SK-N-SH (cell line): ENCODE measurements at regions not wholly inside any gene's neighbourhood (a gene's known extent, or its start where the extent isn't known, plus 50 kb on each side); places are given as distances from the start of the nearest gene placed in this dataset.

Experiments
- CTCF ChIA-PET: fragments of 300-600, 350-600 bp; formaldehyde crosslinking; extraction: SDS; loops from one replicate; lab custom pipeline; 2021; lab: Yijun Ruan, JAX
- POLR2A ChIA-PET: fragments of 350-600 bp; sonication (Branson Sonifier 250); formaldehyde crosslinking; extraction: SDS; loops from one replicate; lab custom pipeline; 2020; ENCODE audit warnings: antibody characterized with exemption, inconsistent platforms; lab: Yijun Ruan, JAX
- DNase-seq: peaks from one replicate; pipeline ENCODE4 v3.0.0; 2012
- H2AFZ ChIP-seq: fragments of 200-600 bp; sonication (generic); 2 replicates; pipeline ENCODE4 v1.8.1; 2016; ENCODE audit warnings: antibody characterized with exemption, mild to moderate bottlenecking, low read depth
- H3F3A ChIP-seq: fragments of 200-600 bp; sonication (generic); replicated peaks from 2 replicates; pipeline ENCODE3; 2016; ENCODE audit warnings: antibody characterized with exemption, mild to moderate bottlenecking; ENCODE audit not compliant: insufficient read depth
- H3K27ac ChIP-seq, 2 experiments: fragments of 200-500 bp in 1 of 2; fragments of 200-600 bp in 1 of 2; sonication (Bioruptor generic) in 1 of 2; sonication (generic), shearing (Covaris generic) in 1 of 2; 2 replicates each; pipeline versions ENCODE4 v1.5.1 to v1.6.1; 2014 to 2016; ENCODE audit warnings: low read depth in 2 of 2, inconsistent platforms in 1 of 2, low read length in 1 of 2, mild to moderate bottlenecking in 1 of 2, mixed read lengths in 1 of 2
- H3K27me3 ChIP-seq: fragments of 200-600 bp; sonication (generic), shearing (Covaris generic); 2 replicates; pipeline ENCODE4 v1.6.1; 2016; ENCODE audit warnings: mixed run types; ENCODE audit not compliant: insufficient read depth
- H3K36me3 ChIP-seq, 2 experiments: fragments of 200-500 bp in 1 of 2; fragments of 200-600 bp in 1 of 2; sonication (Bioruptor generic) in 1 of 2; sonication (generic) in 1 of 2; replicated peaks in 1 of 2; 2 replicates each; pipeline versions ENCODE3 to v1.5.1; 2014 to 2016; ENCODE audit warnings: low read length in 1 of 2, mild to moderate bottlenecking in 1 of 2; ENCODE audit not compliant: insufficient read depth in 2 of 2, control insufficient read depth in 1 of 2
- H3K4me1 ChIP-seq, 2 experiments: fragments of 200-500 bp in 1 of 2; fragments of 200-600 bp in 1 of 2; sonication (Bioruptor generic) in 1 of 2; sonication (generic), shearing (Covaris generic) in 1 of 2; 2 replicates each; pipeline versions ENCODE4 v1.5.1 to v1.6.1; 2014 to 2016; ENCODE audit warnings: low read depth in 1 of 2, low read length in 1 of 2, mixed run types in 1 of 2; ENCODE audit not compliant: insufficient read depth in 2 of 2, control insufficient read depth in 1 of 2
- H3K4me2 ChIP-seq: fragments of 200-600 bp; sonication (generic), shearing (Covaris generic); 2 replicates; pipeline ENCODE4 v1.6.1; 2017; ENCODE audit warnings: mixed run types
- H3K4me3 ChIP-seq, 2 experiments: fragments of 200-500 bp in 1 of 2; fragments of 200-600 bp in 1 of 2; sonication (Bioruptor generic) in 1 of 2; sonication (generic), shearing (Covaris generic) in 1 of 2; 2 replicates each; pipeline versions ENCODE4 v1.5.1 to v1.8.1; 2014 to 2016; ENCODE audit warnings: low read depth in 2 of 2, inconsistent platforms in 1 of 2, low read length in 1 of 2, mild to moderate bottlenecking in 1 of 2, mixed read lengths in 1 of 2, moderate library complexity in 1 of 2
- H3K79me2 ChIP-seq: fragments of 200-600 bp; sonication (generic); 2 replicates; pipeline ENCODE4 v1.8.1; 2017; ENCODE audit warnings: mild to moderate bottlenecking; ENCODE audit not compliant: insufficient read depth
- H3K9ac ChIP-seq: fragments of 200-600 bp; sonication (generic); 2 replicates; pipeline ENCODE4 v1.6.1; 2017; ENCODE audit warnings: mixed run types
- H3K9me2 ChIP-seq: fragments of 200-600 bp; sonication (generic); 2 replicates; pipeline ENCODE4 v1.6.1; 2017; ENCODE audit warnings: mixed run types
- H3K9me3 ChIP-seq: fragments of 200-600 bp; sonication (generic); 2 replicates; pipeline ENCODE4 v1.6.1; 2017; ENCODE audit warnings: mixed run types, mild to moderate bottlenecking, moderate library complexity
- H4K20me1 ChIP-seq: fragments of 200-600 bp; sonication (generic); 2 replicates; pipeline ENCODE4 v1.6.1; 2017; ENCODE audit warnings: mild to moderate bottlenecking, mixed run types; ENCODE audit not compliant: insufficient read depth
- CTCF ChIP-seq: fragments of 200-600 bp; sonication (generic); IDR thresholded peaks from 2 replicates; pipeline ENCODE4 v1.6.1; 2017; ENCODE audit warnings: antibody characterized with exemption, mild to moderate bottlenecking, moderate library complexity
- EZH2phosphoT487 ChIP-seq: fragments of 200-600 bp; sonication (generic); IDR thresholded peaks from 2 replicates; pipeline ENCODE4 v1.6.1; 2017; ENCODE audit warnings: low read depth, mixed run types, mild to moderate bottlenecking, antibody characterized with exemption, moderate library complexity, borderline replicate concordance
- GABPA ChIP-seq: IDR thresholded peaks from 2 replicates; pipeline ENCODE4 v1.4.0; 2012; ENCODE audit warnings: low read depth, mild to moderate bottlenecking
- GATA2 ChIP-seq: sonication (generic); formaldehyde crosslinking; IDR thresholded peaks from 2 replicates; pipeline ENCODE4 v1.5.0; 2020; ENCODE audit warnings: mild to moderate bottlenecking, missing genetic modification reagents
- IRF3 ChIP-seq: fragments of 150-350 bp; IDR thresholded peaks from 2 replicates; pipeline ENCODE4 v1.6.1; 2016; ENCODE audit warnings: mild to moderate bottlenecking, low read depth, low read length
- NRF1 ChIP-seq: IDR thresholded peaks from 2 replicates; pipeline ENCODE4 v1.6.1; 2012; ENCODE audit warnings: low read depth, mild to moderate bottlenecking, low read length
- PBX3 ChIP-seq: IDR thresholded peaks from 2 replicates; pipeline ENCODE4; 2012
- RCOR1 ChIP-seq: fragments of 150-350 bp; IDR thresholded peaks from 2 replicates; pipeline ENCODE4 v1.6.1; 2017; ENCODE audit warnings: antibody characterized with exemption, low read length
- REST ChIP-seq: IDR thresholded peaks from 2 replicates; pipeline ENCODE4 v1.6.1; 2012; ENCODE audit warnings: mild to moderate bottlenecking, low read depth, low read length, moderate library complexity
- RXRA ChIP-seq: IDR thresholded peaks from 2 replicates; pipeline ENCODE4 v1.4.0; 2012; ENCODE audit warnings: low read depth, mild to moderate bottlenecking, borderline replicate concordance
- SIN3A ChIP-seq: IDR thresholded peaks from 2 replicates; pipeline ENCODE4 v1.6.1; 2012; ENCODE audit warnings: low read depth, mild to moderate bottlenecking, low read length, moderate library complexity, borderline replicate concordance
- SMC3 ChIP-seq: IDR thresholded peaks from 2 replicates; pipeline ENCODE4 v1.6.1; 2012; ENCODE audit warnings: low read depth, low read length, improper control_type of control experiment
- TCF12 ChIP-seq: IDR thresholded peaks from 2 replicates; pipeline ENCODE4 v1.4.0; 2012
- TEAD4 ChIP-seq: IDR thresholded peaks from 2 replicates; pipeline ENCODE4 v1.4.0; 2012; ENCODE audit warnings: mild to moderate bottlenecking, borderline replicate concordance; ENCODE audit not compliant: insufficient read depth

GRCh38 chr1:72846476-72847278, 564.3 kb upstream of the NEGR1 start (continued):
- no peak for TF ChIP-seq REST
- TF ChIP-seq SIN3A = no peak
- TF ChIP-seq TEAD4 = no peak
- TF ChIP-seq SMC3 = no peak
- TF ChIP-seq GABPA = no peak
- no peak for TF ChIP-seq PBX3

GRCh38 chr1:72845981-72846380, 563.6 kb upstream of the NEGR1 start:
- DNase-seq = no peak
- Histone ChIP-seq H3K9me2 (no peaks in the 10 kb centered on the region), H3K4me3 (no peak overlapping the region), H3F3A (no peaks in the 10 kb centered on the region), H3K4me2 (no peak overlapping the region), H3K27me3 (no peaks in the 10 kb centered on the region), H2AFZ (no peak overlapping the region), H3K9me3 (no peaks in the 10 kb centered on the region), H3K27ac (no peak overlapping the region), H3K36me3 (no peaks in the 10 kb centered on the region), H3K9ac (no peak overlapping the region), H3K4me1 (no peaks in the 10 kb centered on the region), H3K79me2 (no peaks in the 10 kb centered on the region), H4K20me1 (no peaks in the 10 kb centered on the region)
- ChIA-PET CTCF (interaction anchor here (0.8 kb wide), 1 partner anchor 562 kb away, joined by 4 read pairs; no protein-coding TSS in a partner anchor), POLR2A (no interaction called here)
- TF ChIP-seq TCF12 = no peak
- TF ChIP-seq RXRA = no peak
- no peak for TF ChIP-seq NRF1
- TF ChIP-seq SMC3 = no peak
- no peak for TF ChIP-seq IRF3
- no peak for TF ChIP-seq RCOR1
- no peak for TF ChIP-seq EZH2phosphoT487
- no peak for TF ChIP-seq GATA2 (CRISPR knock-in tag)
- TF ChIP-seq CTCF = no peak
